ENCODE measurements at regions not wholly inside any gene's neighbourhood (a gene's known extent, or its start where the extent isn't known, plus 50 kb on each side); places are given as distances from the start of the nearest gene placed in this dataset.

DNA sequence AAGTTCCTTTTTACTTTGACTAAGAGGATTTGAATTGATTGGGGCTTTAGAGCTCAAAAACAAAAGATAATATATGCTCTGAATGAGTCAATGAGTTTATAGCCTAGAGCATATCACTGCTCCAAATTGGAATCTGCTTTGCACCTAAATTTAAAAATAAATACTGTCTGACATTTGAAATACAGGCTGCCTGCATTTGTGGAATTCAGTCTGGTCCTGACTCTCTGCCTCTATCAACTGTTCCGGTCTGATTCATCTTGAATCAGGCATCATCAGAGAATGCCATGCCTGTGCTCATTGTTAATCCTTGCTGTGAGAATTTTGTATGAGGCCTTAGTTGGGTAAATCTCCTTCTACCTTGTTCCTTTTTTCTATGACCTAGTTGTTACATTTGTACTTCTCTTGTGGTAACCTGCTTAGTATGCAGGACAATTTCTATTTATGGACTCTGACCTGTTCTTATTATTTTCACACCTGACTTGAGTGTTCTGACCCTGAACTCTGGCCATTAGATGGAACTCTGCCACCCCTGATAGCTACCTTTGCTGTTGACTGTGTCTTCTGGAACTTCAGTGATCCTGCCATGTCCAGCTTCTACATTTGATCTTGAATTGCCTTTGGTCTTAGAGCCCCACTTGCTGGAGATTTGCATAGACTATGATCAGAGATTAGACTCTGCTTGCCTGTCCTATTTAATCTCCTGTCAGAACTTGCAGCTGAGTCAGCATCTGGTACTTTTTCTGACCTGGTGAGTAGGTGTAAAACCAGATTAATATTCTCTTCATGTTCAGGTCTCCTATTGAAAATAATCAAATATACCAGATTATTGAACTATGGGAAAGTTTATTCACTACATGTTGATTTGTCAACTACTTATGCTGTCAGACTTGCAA lies 442.7 kb upstream of the HS3ST5 start:
- DNase-seq (ENCODE audit: low spot score), result no peak

DNA sequence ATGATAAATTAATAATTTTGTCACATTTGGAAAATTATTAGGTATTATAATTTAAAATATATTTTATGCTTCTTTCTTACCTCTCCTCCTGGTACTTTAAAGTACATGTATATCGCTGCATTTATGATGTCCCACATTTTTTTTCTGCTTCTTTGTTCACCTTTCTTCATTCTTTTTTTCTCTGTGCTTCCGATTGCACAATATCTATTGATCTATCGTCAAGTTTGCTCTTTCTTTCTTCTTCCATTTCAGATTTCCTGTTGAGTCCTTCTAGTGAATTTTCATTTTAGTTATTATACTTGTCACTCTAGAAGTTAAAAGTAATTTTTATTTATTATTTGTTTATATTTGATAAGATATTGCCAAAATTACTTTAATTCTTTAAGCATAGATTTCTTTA lies 441.0 kb upstream of the HS3ST5 start:
- DNase-seq (ENCODE audit: low spot score), result no peak

DNA sequence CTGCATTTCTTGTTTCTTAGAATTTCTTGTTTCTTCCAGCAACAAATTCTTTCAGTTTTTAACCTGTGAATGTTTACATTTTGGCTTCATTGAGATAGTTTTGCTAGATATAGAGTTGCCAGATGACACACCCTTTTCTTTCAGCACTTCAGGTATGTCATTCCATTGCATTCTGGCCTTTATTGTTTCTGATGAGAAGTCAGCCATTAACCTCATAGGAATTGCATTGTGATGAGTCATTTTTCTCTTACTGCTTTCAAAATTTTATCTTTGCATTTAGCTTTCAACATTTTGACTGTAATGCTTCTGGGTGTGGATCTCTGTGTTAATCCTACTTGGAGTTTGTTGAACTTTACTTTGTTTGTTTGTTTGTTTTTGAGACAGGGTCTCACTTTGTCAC lies 440.3 kb upstream of the HS3ST5 start:
- no peak for DNase-seq (ENCODE audit: low spot score)

DNA sequence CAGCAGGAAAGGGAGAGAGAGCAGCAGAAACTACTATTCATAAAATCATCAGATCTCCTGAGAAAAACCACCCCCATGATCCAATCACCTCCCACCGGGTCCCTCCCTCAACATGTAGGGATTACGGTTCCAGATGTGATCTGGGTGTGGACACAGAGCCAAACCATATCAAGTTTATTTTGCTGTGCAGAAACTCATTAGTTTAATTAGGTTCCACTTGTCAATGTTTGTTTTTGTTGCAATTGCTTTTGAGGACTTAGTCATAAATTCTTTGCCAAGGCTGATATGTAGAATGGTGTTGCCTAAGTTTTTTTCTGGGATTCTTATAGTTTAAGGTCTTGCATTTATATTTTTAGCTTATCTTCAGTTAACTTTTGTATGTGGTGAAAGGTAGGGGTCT lies 422.0 kb upstream of the HS3ST5 start:
- no peak for DNase-seq (ENCODE audit: low spot score)

DNA sequence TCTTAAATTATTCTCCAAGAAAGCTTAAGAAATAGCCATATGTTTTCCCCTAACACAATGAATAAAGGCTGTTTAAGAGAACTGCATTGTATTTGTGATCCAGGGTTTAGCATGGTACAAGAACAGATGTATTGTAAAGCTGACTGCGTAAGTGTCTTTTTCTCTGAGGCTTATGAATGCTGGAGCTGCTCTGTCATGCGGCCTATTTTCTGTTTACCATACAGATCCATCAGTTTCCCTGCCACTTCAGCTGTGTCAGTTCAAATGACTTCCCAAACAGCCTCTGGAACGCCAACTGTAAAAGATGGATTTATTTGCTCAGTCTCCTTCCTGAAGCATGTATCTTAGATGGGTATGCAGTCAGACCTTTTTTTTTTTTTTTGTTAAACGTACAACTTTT lies 419.3 kb upstream of the HS3ST5 start:
- no peak for DNase-seq (ENCODE audit: low spot score)

DNA sequence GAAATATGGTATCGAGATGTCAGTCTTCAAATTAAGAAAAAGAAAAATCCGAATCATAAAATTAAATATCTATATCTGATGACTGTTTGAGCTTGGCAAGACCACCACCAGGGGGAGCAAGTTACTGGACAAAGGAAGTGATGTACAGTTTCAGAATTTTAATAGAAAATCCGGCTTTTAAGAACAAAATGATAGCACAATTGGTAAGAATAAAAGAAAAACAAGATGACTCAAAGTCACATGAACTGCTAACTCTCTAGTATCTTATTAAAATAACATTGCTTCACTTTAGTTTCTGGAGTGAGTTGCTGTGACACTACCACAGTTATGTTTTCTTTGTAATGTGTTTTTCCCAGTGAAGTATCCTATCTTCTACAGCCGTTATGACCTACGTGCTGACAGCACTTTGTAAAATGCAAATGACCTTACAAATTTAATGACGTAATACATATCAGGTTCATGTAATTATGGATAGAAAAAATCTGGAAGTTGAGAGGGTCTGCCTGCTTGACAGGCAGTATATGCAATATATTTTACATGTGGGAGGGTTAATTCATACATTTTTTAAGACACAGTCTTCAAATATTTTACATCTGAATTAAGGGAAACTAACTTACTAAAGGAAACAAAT lies 405.3 kb upstream of the HS3ST5 start:
- no peak for DNase-seq (ENCODE audit: low spot score)

DNA sequence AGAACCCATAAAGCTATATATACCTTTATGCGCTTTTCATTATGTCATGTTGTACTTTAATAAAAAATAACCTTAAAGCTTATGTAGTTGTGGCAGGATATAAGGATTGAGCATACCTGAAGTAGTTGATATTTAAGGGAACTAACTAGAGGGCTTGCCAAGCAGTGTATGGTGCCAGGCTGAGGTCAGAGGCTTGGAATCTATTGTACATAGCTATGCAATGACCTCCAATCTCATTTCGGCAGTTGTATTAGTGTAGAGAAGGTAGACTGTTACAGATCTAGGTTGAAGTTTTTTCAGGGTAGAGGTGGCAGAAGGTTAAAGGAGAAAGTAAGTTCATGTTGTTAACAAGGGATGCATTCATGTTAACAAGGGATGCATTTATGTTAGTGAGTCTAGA lies 397.7 kb upstream of the HS3ST5 start:
- no peak for DNase-seq (ENCODE audit: low spot score)

DNA sequence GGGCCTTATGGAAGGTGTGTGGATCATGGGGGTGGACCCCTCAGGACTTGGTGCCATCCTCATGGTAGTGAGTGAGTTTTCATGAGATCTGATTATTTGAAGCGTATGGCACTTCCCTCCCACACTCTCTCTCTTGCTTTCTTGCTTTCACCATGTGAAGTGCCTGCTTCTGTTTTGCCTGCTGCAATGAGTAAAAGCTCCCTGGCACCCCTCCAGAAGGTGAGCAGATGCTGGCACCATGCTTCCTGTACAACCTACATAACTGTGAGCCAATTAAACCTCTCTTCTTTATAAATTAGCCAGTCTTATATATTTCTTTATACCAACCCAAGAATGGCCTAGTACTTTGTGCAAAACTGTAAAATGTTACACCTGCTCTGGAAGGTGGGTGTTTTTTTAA lies 396.8 kb upstream of the HS3ST5 start:
- no peak for DNase-seq (ENCODE audit: low spot score)

DNA sequence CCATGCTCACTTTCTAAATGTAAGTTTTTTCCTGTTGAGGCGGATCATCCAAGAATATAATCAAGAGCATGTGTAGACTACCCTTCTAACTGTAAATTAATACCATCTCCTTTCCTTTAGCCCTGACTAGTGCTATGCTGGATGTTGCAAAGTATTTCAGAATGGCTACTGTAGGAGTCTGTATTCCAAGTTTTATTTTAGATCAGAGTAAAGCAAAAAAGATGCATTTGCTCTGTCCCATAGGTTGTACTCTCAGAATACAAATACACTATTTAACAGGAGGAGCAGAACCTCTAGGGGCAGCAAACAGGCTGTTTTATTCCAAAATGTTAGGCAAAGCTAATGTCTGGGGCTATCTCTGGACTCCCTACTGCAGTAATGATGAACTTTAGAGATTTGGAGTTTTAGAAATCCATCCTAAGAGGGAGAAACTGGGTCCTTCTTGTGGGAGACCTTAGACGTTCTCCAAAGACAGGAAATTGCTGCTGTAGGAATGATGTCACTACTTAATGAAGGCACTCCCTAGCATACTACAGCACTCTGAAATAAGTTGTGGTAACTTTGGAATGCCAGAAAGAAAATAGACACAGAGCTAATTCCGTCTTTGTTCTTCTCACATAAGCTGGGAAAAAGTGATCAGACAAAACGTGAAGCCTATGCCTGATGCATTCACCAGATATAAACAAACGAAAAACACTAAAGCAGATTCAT lies 392.4 kb upstream of the HS3ST5 start:
- DNase-seq (ENCODE audit: low spot score), result no peak

DNA sequence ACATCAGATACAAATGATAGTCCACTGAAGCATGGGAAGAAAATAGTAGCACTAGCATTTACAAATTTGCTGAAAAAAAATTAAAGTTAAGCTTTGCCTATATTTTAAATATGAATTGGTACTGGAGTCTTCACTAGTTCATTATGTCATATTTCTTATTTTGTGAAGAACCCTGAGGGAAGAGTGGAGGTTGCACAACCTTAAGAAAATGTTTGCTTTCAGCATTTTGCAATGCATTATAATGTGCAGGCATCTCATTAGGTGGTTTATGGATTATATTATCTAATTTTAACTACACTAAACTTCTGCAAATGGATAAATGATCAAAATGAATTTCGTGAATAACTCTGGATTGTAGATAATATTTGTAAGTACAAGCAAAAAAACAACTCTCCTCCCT lies 390.8 kb upstream of the HS3ST5 start:
- no peak for DNase-seq (ENCODE audit: low spot score)

DNA sequence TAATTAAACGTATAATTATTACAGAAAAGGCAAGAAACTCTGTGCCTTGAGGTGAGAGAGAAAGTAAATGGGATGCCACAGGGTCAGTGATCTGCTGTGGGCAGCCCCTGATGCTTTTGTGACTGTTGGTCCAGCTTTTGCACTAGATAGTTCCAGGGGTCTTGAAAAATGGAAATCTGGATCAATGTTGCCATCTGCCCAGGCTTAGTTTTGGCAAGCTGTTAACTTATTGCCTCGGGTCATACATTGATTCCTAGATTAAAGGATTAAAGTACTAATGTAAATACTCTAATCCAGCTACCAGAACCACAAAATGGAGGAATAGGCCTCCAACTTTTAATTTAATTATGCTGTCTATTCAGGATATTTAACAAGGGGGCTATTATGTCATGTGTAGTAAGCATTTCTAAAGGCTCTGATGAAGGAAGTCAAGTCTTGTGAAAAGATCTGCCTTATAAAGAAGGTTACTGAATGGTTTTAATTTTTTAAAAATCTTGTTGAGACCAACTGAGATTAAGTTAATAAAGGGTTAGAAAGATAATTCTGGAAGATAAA lies 376.0 kb upstream of the HS3ST5 start:
- DNase-seq (ENCODE audit: low spot score), result no peak

DNA sequence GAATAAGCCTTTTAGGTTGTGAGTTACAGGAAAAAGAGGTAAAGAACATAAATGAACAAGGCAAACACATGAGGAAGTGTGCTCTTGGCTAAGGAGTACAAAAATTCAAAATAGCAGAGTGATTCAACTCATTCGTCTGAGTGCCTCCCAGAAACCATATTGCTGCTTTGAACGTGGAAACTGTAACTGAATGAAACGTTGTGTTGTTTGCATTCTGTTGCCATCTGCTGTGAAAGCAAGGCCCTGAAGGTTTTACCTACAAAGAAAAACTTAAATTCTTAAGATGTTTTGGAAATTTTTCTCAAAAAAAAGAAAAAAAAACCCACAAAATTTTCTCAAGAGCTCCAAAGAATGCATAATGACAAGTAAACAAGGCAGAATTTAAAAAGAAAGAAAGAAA lies 375.4 kb upstream of the HS3ST5 start:
- DNase-seq (ENCODE audit: low spot score), result no peak

DNA sequence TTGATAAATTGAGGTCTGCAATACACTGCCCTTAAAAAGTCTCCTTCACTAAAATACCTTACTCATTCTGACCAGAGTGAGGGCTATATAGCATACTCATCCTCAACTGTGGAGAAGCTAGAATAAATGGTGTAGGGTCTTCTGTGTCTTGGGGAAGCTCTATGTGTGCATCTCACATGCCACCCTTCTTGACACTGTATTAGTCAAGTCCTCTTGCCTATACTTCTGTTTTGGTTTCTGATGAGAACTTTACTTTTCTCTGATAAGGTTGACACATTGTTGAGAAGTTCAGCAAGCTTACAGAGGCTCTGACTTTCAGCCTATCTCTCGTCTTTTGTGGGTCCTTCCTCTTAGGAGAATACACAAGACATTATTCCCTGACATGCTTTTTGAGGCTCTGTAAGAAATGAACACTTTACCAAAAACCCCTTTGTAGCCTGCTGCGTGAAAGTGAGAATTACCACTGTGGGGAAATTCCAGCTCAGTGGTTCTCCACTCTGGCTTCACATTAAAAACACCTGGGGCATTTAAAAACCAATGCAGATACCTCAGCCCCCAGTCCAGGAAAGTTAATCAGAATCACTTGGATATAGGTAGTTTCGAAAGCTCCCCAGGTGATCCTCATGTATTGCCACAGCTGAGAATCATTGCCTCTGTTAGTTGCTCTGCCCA lies 372.1 kb upstream of the HS3ST5 start:
- DNase-seq (ENCODE audit: low spot score), result no peak

DNA sequence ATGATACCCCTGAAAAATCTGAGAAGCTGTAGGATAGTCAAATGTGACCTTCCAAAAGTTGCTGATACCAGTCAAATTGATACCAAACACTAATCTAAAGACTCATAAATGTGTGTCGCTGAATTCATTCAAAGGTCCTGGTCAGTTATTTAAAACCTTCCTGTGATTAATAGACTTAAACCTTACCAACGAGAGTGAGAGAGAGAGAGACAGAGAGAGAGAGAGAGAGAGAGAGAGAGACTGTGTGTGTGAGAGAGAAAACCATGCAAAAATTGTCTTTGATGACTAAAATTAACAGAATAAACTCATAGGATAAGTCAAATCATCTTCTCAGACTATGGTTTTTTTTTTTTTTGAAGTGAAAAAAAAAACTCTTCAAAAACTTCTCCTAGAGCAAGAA lies 370.9 kb upstream of the HS3ST5 start:
- DNase-seq (ENCODE audit: low spot score), result no peak

DNA sequence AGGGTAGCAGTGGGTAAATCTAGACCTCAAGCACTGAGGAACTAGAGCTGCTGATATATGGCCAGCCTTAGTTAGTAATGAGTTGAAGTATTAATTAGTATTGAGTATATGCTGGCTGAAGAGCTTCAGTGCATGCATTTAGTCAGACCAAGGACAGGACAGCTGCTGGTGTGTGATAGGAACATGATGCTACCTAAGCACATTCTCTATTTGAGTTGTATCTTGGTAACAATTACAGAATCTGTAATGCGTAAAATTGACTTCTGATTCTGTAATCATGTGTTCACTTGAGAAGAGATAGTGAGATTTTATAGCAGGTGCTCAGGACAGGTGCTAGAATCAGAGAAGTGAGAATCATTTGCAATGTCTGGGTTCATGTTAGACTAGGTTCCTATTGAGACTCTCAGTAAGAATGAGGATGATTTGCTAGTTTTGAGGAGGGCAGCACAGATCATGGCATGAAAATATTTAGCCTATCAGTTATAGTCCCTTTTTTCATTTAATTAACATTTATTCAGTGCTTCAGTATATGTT lies 369.4 kb upstream of the HS3ST5 start:
- no peak for DNase-seq (ENCODE audit: low spot score)

DNA sequence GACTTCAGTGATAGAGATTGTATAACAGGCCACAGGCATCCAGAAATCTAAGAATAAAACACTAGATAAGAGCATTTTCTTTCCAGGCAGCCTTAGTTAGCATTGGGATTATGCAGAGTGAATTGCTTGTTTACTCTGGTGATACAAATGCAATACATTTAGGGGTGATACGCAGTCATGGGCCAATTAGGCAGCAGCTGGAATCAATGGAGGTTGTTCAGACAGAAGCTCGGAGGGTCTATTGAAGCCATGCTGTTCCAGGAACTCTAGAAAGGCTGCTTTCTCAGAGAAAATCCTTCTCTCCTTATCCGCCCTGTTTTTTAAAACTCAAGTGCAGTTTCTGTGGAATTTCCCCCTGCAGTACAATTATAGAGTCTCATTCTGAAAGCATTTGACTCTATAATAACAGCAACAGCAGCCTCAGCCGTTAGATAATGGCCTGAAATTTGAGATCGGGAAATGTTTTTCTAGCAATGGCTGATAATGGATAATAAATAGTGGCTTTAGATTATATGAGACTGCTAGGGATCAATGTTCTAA lies 364.3 kb upstream of the HS3ST5 start:
- no peak for DNase-seq (ENCODE audit: low spot score)

DNA sequence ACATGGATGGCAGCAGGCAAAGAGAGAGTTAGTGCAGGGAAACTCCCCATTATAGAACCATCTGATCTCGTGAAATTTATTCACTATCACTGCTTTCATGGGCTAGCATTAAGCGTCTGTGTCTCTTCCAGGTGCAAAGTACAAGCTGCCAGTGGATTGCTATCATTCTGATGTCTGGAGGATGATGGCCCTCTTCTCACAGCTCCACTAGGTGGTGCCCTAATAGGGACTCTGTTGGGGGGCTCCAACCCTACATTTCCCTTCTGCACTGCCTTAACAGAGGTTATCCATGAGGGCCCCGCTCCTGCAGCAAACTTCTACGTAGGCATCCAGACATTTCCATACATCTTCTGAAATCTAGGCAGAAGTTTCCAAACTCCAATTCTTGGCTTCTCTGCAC lies 347.8 kb upstream of the HS3ST5 start:
- DNase-seq (ENCODE audit: low spot score), result no peak

DNA sequence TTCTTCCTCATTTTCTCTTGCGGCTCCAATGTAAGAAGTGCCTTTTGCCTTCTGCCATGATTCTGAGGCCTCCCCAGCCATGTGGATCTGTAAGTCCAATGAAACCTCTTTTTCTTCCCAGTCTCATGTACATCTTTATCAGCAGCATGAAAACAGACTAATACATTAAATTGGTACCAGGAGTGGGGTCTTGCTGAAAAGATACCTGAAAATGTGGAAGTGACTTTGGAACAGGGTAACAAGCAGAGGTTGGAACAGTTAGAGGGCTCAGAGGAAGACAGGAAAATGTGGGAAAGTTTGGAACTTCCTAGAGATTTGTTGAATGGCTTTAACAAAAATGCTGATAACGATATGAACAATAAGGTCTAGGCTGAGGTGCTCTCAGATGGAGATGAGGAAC lies 316.7 kb upstream of the HS3ST5 start:
- no peak for DNase-seq (ENCODE audit: low spot score)

DNA sequence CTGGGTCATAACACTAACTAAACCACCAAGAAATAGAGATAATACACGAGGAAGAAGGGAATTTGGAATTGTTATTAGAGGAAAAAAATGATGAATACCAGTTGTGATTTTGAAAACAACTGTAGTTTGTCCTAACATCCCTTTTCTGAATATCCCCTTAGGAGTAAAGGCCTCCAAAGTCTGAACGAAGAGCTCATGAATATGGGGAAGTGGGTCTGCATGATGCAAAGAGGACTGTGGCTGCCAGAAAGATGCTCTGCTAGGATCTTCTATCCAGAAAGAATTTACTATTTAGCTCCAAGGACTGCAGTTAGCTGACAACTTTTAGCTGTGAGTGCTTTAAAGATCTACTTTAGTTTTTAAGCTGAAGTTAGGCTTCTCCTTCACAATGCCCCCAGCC lies 308.8 kb upstream of the HS3ST5 start:
- DNase-seq (ENCODE audit: low spot score), result no peak

DNA sequence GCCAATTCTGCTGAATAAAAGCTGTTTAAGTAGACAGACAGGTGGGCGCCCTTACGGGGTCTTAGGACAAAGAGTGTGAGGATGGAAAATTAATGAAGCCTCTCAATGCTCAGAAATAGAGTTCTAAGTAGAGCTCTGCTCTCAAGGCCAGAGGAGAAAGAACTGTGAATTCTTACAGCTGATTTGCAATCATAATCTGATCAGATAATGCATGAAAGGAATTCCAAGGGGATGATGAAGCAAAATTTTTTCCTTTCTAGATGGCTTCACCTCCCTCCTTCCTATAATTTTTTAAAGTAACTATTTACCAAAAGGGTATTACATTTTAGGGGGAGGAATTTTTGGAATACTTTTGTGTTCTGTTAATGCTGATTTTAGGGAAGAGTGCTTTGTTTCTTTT lies 308.1 kb upstream of the HS3ST5 start:
- DNase-seq (ENCODE audit: low spot score), result no peak

DNA sequence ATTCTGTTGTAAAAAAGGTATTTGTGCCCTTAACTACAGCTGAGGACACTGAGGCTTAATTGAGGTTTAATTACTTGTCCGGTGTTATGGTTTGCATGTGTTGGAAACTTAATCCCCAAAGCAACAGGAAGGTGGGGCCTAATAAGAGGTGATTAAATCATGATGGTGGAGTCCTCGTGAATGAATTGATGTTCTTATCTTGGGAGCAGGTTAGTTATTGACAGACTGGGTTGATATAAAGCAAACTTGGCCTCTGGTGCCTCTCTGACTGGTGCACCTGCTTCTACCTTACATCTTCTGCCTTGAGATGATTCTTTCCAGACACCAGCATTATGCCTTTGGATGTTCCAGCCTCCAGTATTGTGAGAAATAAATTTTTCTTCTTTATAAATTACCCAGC lies 306.5 kb upstream of the HS3ST5 start:
- DNase-seq (ENCODE audit: low spot score), result no peak

DNA sequence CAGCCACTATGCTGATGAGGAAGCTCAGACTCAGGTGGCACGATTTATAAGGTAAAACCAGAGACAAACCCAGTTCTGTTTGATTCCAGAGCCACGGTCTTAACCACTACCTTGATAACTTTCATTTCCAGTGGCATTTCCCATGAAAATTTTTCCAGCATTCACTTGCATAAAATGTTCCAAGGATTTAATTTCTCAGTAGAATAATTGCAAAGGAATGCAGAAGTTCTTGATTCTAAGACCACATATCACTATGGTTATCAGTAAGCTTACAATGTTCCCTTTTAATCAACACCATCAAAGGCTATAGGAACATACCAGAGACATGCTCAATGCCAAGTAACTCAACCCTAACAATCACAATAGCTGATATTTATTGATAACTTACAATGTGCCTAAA lies 306.0 kb upstream of the HS3ST5 start:
- no peak for DNase-seq (ENCODE audit: low spot score)

Measured in HuH-7.5 (cell line).